ENCODE measurements at regions not wholly inside any gene's neighbourhood (a gene's known extent, or its start where the extent isn't known, plus 50 kb on each side); places are given as distances from the start of the nearest gene placed in this dataset.

DNA sequence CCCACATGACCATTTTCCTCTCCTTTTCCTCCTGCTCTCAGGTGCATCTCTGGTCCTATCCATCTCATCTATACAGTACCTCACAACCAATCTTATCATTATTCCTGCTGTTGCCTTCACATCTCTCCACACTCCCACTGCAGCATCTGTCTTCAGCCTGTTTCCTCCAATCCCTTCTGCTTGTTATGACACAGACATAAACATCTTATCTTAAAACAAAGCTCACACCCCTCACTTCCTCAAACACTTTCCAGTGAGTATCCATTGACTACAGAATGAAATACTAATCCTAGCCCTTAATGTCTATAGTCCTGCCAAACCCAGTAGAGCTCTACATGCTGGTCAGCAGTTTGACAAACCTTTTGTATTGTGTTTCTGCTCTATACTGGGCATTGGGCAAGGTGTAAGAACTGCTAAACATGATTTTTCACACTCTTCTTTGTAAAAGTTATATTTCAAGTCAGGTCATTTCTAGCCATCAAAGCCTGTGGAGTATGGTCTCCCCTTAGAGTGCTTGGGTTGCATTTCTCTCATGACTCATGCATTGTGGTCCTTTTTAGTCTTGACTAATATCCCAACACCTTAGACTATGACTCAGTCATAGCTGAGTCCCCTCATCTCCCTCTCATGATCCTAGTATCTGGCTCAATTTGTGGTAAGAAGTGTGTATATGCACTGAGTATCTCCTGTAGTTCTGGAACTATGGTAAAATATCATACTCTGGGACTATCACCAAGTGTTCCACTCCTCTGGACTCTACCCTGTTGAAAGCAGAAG, 187.0 kb downstream of the CYRIA start:
- Histone ChIP-seq H3K4me1 (ENCODE audit: control insufficient read depth in 1 of 2, insufficient read depth in 2 of 2, low read depth in 1 of 2, low read length in 1 of 2) (no peaks in the 10 kb centered on the region), H3K27ac (ENCODE audit: low read depth in 2 of 2, low read length in 1 of 2) (no peak overlapping the region), H3K4me3 (ENCODE audit: low read depth in 2 of 2, low read length in 1 of 2) (no peak overlapping the region), H3K9ac (no peak overlapping the region), H3K36me3 (replicated peaks in 1 of 2; ENCODE audit: control insufficient read depth in 1 of 2, insufficient read depth in 2 of 2, low read length in 1 of 2) (no peaks in the 10 kb centered on the region), H3K27me3 (ENCODE audit: insufficient read depth) (no peaks in the 10 kb centered on the region), H3K4me2 (no peak overlapping the region), H4K20me1 (ENCODE audit: insufficient read depth) (no peaks in the 10 kb centered on the region), H3K9me3 (no peaks in the 10 kb centered on the region), H3K9me2 (no peaks in the 10 kb centered on the region), H3F3A (replicated peaks; ENCODE audit: insufficient read depth) (no peaks in the 10 kb centered on the region), H3K79me2 (ENCODE audit: insufficient read depth) (no peaks in the 10 kb centered on the region), H2AFZ (ENCODE audit: low read depth) (no peak overlapping the region)
- TF ChIP-seq, protein P1, sequence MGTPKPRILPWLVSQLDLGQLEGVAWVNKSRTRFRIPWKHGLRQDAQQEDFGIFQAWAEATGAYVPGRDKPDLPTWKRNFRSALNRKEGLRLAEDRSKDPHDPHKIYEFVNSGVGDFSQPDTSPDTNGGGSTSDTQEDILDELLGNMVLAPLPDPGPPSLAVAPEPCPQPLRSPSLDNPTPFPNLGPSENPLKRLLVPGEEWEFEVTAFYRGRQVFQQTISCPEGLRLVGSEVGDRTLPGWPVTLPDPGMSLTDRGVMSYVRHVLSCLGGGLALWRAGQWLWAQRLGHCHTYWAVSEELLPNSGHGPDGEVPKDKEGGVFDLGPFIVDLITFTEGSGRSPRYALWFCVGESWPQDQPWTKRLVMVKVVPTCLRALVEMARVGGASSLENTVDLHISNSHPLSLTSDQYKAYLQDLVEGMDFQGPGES (IDR thresholded peaks at IDR 0.05; ENCODE audit: low read depth, low read length), result no peak
- TF ChIP-seq GATA2 (CRISPR knock-in tag; IDR thresholded peaks at IDR 0.05) (no peak), EZH2phosphoT487 (IDR thresholded peaks at IDR 0.05; ENCODE audit: borderline replicate concordance, low read depth) (no peak), FOSL2 (IDR thresholded peaks at IDR 0.05; ENCODE audit: borderline replicate concordance, low read depth) (no peak), POLR2AphosphoS5 (IDR thresholded peaks at IDR 0.05; ENCODE audit: low read depth, low read length) (no peak), GABPA (IDR thresholded peaks at IDR 0.05; ENCODE audit: low read depth) (no peak), FOXM1 (IDR thresholded peaks at IDR 0.05; ENCODE audit: low read depth) (no peak), RAD21 (IDR thresholded peaks at IDR 0.05; ENCODE audit: low read length) (no peak), NFIC (IDR thresholded peaks at IDR 0.05; ENCODE audit: borderline replicate concordance) (no peak)
- TF ChIP-seq, protein P2, sequence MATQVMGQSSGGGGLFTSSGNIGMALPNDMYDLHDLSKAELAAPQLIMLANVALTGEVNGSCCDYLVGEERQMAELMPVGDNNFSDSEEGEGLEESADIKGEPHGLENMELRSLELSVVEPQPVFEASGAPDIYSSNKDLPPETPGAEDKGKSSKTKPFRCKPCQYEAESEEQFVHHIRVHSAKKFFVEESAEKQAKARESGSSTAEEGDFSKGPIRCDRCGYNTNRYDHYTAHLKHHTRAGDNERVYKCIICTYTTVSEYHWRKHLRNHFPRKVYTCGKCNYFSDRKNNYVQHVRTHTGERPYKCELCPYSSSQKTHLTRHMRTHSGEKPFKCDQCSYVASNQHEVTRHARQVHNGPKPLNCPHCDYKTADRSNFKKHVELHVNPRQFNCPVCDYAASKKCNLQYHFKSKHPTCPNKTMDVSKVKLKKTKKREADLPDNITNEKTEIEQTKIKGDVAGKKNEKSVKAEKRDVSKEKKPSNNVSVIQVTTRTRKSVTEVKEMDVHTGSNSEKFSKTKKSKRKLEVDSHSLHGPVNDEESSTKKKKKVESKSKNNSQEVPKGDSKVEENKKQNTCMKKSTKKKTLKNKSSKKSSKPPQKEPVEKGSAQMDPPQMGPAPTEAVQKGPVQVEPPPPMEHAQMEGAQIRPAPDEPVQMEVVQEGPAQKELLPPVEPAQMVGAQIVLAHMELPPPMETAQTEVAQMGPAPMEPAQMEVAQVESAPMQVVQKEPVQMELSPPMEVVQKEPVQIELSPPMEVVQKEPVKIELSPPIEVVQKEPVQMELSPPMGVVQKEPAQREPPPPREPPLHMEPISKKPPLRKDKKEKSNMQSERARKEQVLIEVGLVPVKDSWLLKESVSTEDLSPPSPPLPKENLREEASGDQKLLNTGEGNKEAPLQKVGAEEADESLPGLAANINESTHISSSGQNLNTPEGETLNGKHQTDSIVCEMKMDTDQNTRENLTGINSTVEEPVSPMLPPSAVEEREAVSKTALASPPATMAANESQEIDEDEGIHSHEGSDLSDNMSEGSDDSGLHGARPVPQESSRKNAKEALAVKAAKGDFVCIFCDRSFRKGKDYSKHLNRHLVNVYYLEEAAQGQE (IDR thresholded peaks at IDR 0.05; ENCODE audit: low read depth, low read length), result no peak
- TF ChIP-seq, protein P3, sequence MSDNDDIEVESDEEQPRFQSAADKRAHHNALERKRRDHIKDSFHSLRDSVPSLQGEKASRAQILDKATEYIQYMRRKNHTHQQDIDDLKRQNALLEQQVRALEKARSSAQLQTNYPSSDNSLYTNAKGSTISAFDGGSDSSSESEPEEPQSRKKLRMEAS (IDR thresholded peaks at IDR 0.05; ENCODE audit: low read depth), result no peak
- DNase-seq, result no peak
- CTCF ChIA-PET, result interaction anchor here (1.2 to 2.7 kb wide), 3 partner anchors 9 to 539 kb away, joined by 4 to 11 read pairs (median 8); partner anchors contain the start of gene MYCN
- POLR2A ChIA-PET, result no interaction called here

DNA sequence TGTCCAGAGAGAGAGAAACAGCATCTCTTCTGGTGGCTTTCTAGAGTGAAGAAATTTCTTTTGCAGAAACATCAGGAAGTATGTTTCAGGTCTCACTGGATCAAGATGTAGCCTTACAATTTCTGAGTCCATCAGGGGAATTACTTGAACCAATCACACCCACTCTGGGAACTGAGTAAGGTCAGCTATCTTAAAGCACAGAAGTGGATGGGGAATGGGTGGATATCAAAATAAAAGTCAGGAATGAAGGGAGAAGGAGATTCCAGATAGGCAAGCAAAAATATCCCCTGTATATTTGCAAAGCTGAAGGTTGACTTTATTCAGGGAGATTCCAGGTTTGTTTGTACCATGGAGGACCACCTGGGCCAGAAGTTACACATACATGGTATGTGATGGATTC, 188.0 kb downstream of the CYRIA start:
- Histone ChIP-seq H3K4me2 (no peak overlapping the region), H4K20me1 (ENCODE audit: insufficient read depth) (no peaks in the 10 kb centered on the region), H3K9me3 (no peaks in the 10 kb centered on the region), H3K79me2 (ENCODE audit: insufficient read depth) (no peaks in the 10 kb centered on the region), H2AFZ (ENCODE audit: low read depth) (no peak overlapping the region), H3K4me1 (ENCODE audit: control insufficient read depth in 1 of 2, insufficient read depth in 2 of 2, low read depth in 1 of 2, low read length in 1 of 2) (no peaks in the 10 kb centered on the region), H3K27ac (ENCODE audit: low read depth in 2 of 2, low read length in 1 of 2) (no peak overlapping the region), H3K9ac (no peak overlapping the region), H3K4me3 (ENCODE audit: low read depth in 2 of 2, low read length in 1 of 2) (no peak overlapping the region), H3F3A (replicated peaks; ENCODE audit: insufficient read depth) (no peaks in the 10 kb centered on the region), H3K27me3 (ENCODE audit: insufficient read depth) (no peaks in the 10 kb centered on the region), H3K9me2 (no peaks in the 10 kb centered on the region), H3K36me3 (replicated peaks in 1 of 2; ENCODE audit: control insufficient read depth in 1 of 2, insufficient read depth in 2 of 2, low read length in 1 of 2) (no peaks in the 10 kb centered on the region)
- DNase-seq, result no peak
- TF ChIP-seq RFX5 (IDR thresholded peaks at IDR 0.05; ENCODE audit: low read length) (no peak), MXI1 (IDR thresholded peaks at IDR 0.05; ENCODE audit: low read depth, low read length) (no peak), NFIC (IDR thresholded peaks at IDR 0.05; ENCODE audit: borderline replicate concordance) (no peak), EP300 (IDR thresholded peaks at IDR 0.05; ENCODE audit: borderline replicate concordance in 1 of 2, low read depth in 1 of 2, low read length in 1 of 2) (no peak), GATA2 (CRISPR knock-in tag; IDR thresholded peaks at IDR 0.05) (no peak), MEF2A (IDR thresholded peaks at IDR 0.05; ENCODE audit: borderline replicate concordance, low read depth) (no peak), RAD21 (IDR thresholded peaks at IDR 0.05; ENCODE audit: low read length) (no peak), RXRA (IDR thresholded peaks at IDR 0.05; ENCODE audit: borderline replicate concordance, low read depth) (no peak), GABPA (IDR thresholded peaks at IDR 0.05; ENCODE audit: low read depth) (no peak), CHD2 (IDR thresholded peaks at IDR 0.05; ENCODE audit: low read length, partially characterized antibody) (no peak), EZH2phosphoT487 (IDR thresholded peaks at IDR 0.05; ENCODE audit: borderline replicate concordance, low read depth) (no peak), FOXJ3 (CRISPR knock-in tag; IDR thresholded peaks at IDR 0.05) (no peak)
- TF ChIP-seq, protein P1 (IDR thresholded peaks at IDR 0.05; ENCODE audit: low read depth, low read length), result no peak
- TF ChIP-seq, protein P3 (IDR thresholded peaks at IDR 0.05; ENCODE audit: low read depth), result no peak
- TF ChIP-seq, protein P4, sequence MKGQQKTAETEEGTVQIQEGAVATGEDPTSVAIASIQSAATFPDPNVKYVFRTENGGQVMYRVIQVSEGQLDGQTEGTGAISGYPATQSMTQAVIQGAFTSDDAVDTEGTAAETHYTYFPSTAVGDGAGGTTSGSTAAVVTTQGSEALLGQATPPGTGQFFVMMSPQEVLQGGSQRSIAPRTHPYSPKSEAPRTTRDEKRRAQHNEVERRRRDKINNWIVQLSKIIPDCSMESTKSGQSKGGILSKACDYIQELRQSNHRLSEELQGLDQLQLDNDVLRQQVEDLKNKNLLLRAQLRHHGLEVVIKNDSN (IDR thresholded peaks at IDR 0.05; ENCODE audit: borderline replicate concordance, low read depth), result no peak
- POLR2A ChIA-PET, result no interaction called here
- CTCF ChIA-PET, result interaction anchor here (1.5 to 2.7 kb wide), 2 partner anchors 9 to 538 kb away, joined by 8 to 11 read pairs; partner anchors contain the start of gene MYCN
